ENCODE measurements at regions not wholly inside any gene's neighbourhood (a gene's known extent, or its start where the extent isn't known, plus 50 kb on each side); places are given as distances from the start of the nearest gene placed in this dataset.

GRCh38 chr12:74401966-74402365 lies 135.7 kb upstream of the ATXN7L3B start:
- TF ChIP-seq CTCF (IDR thresholded peaks at IDR 0.05) (no peak), POLR2A (IDR thresholded peaks at IDR 0.05) (no peak)
